Heart left ventricle (tissue), 16 donors: ENCODE measurements at regions not wholly inside any gene's neighbourhood (a gene's known extent, or its start where the extent isn't known, plus 50 kb on each side); places are given as distances from the start of the nearest gene placed in this dataset.

Experiments
- ATAC-seq, 4 donors: fragments of 200-7000 bp; cut with Tn5 transposase; one replicate each; pipeline ENCODE4 v1.9.1; 2020 to 2022; ENCODE audit warnings: moderate library complexity in 4 of 4, mild to moderate bottlenecking in 3 of 4, moderate number of reproducible peaks in 1 of 4
- DNase-seq, 5 donors: peaks; one replicate each; pipeline ENCODE4 v3.0.0-alpha.2; 2020
- H3K27ac ChIP-seq, 12 donors: fragments of 200-600 bp; sonication (generic) in 4 of 12; one replicate each; pipeline versions ENCODE4 v1.5.0 to v1.8.0; 2016 to 2022; ENCODE audit warnings: mild to moderate bottlenecking in 2 of 12
- H3K27me3 ChIP-seq, 9 donors: fragments of 200-600 bp; sonication (generic) in 2 of 9; one replicate each; pipeline versions ENCODE4 v1.5.1 to v1.8.0; 2016 to 2022; ENCODE audit warnings: mild to moderate bottlenecking in 3 of 9
- H3K36me3 ChIP-seq, 9 donors: fragments of 200-600 bp; sonication (generic) in 2 of 9; one replicate each; pipeline versions ENCODE4 v1.5.0 to v1.8.0; 2018 to 2022; ENCODE audit warnings: mild to moderate bottlenecking in 2 of 9
- H3K4me1 ChIP-seq, 12 donors: fragments of 200-600 bp; sonication (generic) in 4 of 12; one replicate each; pipeline versions ENCODE4 v1.5.0 to v1.8.0; 2016 to 2022; ENCODE audit warnings: mild to moderate bottlenecking in 3 of 12
- H3K4me3 ChIP-seq, 12 donors: fragments of 200-600 bp; sonication (generic) in 4 of 12; one replicate each; pipeline versions ENCODE4 v1.5.0 to v1.8.0; 2017 to 2022; ENCODE audit warnings: mild to moderate bottlenecking in 9 of 12, moderate library complexity in 4 of 12
- H3K9me3 ChIP-seq, 12 donors: fragments of 200-600 bp; sonication (generic) in 4 of 12; one replicate each; pipeline versions ENCODE4 v1.5.0 to v1.8.0; 2016 to 2022; ENCODE audit warnings: mild to moderate bottlenecking in 1 of 12
- CTCF ChIP-seq, 12 donors: fragments of 200-600 bp; sonication (generic) in 4 of 12; IDR thresholded peaks; one replicate each; pipeline versions ENCODE4 v1.5.0 to v1.8.0; 2018 to 2022; ENCODE audit warnings: antibody characterized with exemption in 12 of 12, mild to moderate bottlenecking in 5 of 12
- POLR2A ChIP-seq, 2 donors: fragments of 450-650 bp; IDR thresholded peaks; one replicate each; pipeline ENCODE4 v1.6.1; 2017; ENCODE audit warnings: antibody characterized with exemption in 2 of 2, mild to moderate bottlenecking in 2 of 2, moderate library complexity in 2 of 2
- WGBS, 4 donors: extraction: QIAGEN DNeasy Blood & Tissue Kit in 2 of 4; methylation state at CpG; one replicate each; pipeline versions ENCODE4 v1.1.5 to v1.1.7; 2013 to 2018; 5-methylcytosine and 5-hydroxymethylcytosine counted together
- intact Hi-C, 10 donors: fragments of 100-400 bp; cut with DNase I; formaldehyde crosslinking; loops; one replicate each; pipeline versions ENCODE4 v1.11.1 to v1.14.2; 2022
- donor health status: ischemic (EF 13 %, LVEDD 7.1; RV severe dilation, severe dysfunction).
- donor health status: healthy with polysubstance abuse.
- donor health status: DM: no; HTN: yes; CAD: no.
- donor health status: DM: no; HTN: no; CAD: no.
- donor health status: ischemic (EF 25% LVEDD 6.9; RV normal size, moderate dysfunction).
- donor health status: ischemic (EF 25% LVEDD 5.7; RV mildly dilated, moderate dysfunction).
- donor health status: healthy.
- donor health status: DM: yes; HTN: yes; CAD: no.
- donor health status: ischemic (EF 35%, LVEDD 5.7; RV mildly dilated, moderate dysfunction).
- donor health status: nonischemic (EF 11% LVEDD 7.7; RV severe dilation, severe dysfunction).
- donor health status: DM: yes; HTN: yes; CAD: no.
- donor health status: PGD.
- donor health status: ischemic (EF 29% LVEDD 5.4; RV normal size, mild dysfunction).
- donor health status: nonischemic (EF 23%, LVEDD 6.1; RV moderate dilation, normal function).

- peaks cover 0 to 12% (median 0%) of the 10 kb centered on the region in 12 donors for H3K9me3 ChIP-seq
- ATAC-seq (no peak), DNase-seq (no peak)
- H3K36me3 ChIP-seq: no peaks in the 10 kb centered on the region
- intact Hi-C loops: no loop called here
- TF ChIP-seq POLR2A (IDR thresholded peaks at IDR 0.05): no peak
- TF ChIP-seq CTCF (IDR thresholded peaks at IDR 0.05): no peak
- H3K4me1 ChIP-seq: peaks cover 0 to 26% (median 5%) of the 10 kb centered on the region in 12 donors
- WGBS, 4 donors: 77 to 83% (median 78%) methylated on average over 5 of the region's 5 CpGs
- peak overlapping the region in 5 of 12 donors; percentile 13 to 40 (median 35) for H3K27ac ChIP-seq
- H3K4me3 ChIP-seq: no peak overlapping the region
- no peaks in the 10 kb centered on the region for H3K27me3 ChIP-seq
These were observed 565.4 kb upstream of the NRP1 start for GRCh38 chr10:33899578-33900531.

GRCh38 chr10:33897291-33897752 lies 562.9 kb upstream of the NRP1 start:
- WGBS, 4 donors: 66 to 77% (median 70%) methylated on average over 6 of the region's 6 CpGs
- intact Hi-C loops: no loop called here
- peak in 1 of 4 donors; percentile 28 for ATAC-seq
- Histone ChIP-seq H3K9me3 (peaks cover 0 to 12% (median 0%) of the 10 kb centered on the region in 12 donors), H3K4me1 (peaks cover 0 to 30% (median 7%) of the 10 kb centered on the region in 12 donors), H3K27ac (no peak overlapping the region), H3K27me3 (no peaks in the 10 kb centered on the region), H3K36me3 (no peaks in the 10 kb centered on the region), H3K4me3 (no peak overlapping the region)
- DNase-seq: no peak
- no peak for TF ChIP-seq POLR2A (IDR thresholded peaks at IDR 0.05)
- no peak for TF ChIP-seq CTCF (IDR thresholded peaks at IDR 0.05)

- peak; percentile 41 to 76 (median 56) for ATAC-seq
- intact Hi-C loops: no loop called here
- DNase-seq: no peak
- no peak for TF ChIP-seq CTCF (IDR thresholded peaks at IDR 0.05)
- TF ChIP-seq POLR2A (IDR thresholded peaks at IDR 0.05): no peak
- Histone ChIP-seq H3K9me3 (peaks cover 0 to under 1% (median 0%) of the 10 kb centered on the region in 12 donors), H3K36me3 (no peaks in the 10 kb centered on the region), H3K4me1 (peaks cover 0 to 7% (median 0%) of the 10 kb centered on the region in 12 donors), H3K27me3 (no peaks in the 10 kb centered on the region), H3K4me3 (no peak overlapping the region), H3K27ac (peak overlapping the region in 4 of 12 donors; percentile 8 to 34 (median 20))
These were observed 559.0 kb upstream of the NRP1 start for GRCh38 chr10:33893506-33893905.

- WGBS, 4 donors: 86 to 90% (median 87%) methylated on average over 2 of the region's 2 CpGs
- Histone ChIP-seq H3K27me3 (no peaks in the 10 kb centered on the region), H3K27ac (no peak overlapping the region), H3K36me3 (no peaks in the 10 kb centered on the region), H3K4me3 (no peak overlapping the region), H3K4me1 (peaks cover 0 to 7% (median 0%) of the 10 kb centered on the region in 12 donors), H3K9me3 (no peaks in the 10 kb centered on the region)
- TF ChIP-seq POLR2A (IDR thresholded peaks at IDR 0.05) (no peak), CTCF (IDR thresholded peaks at IDR 0.05) (no peak)
- ATAC-seq: no peak
- DNase-seq: no peak
- intact Hi-C loops: loop anchor here in 1 of 10 donors (10.0 kb wide), 2 partner anchors 175 to 555 kb away; partner anchors contain the start of gene NRP1
These were observed 554.9 kb upstream of the NRP1 start for GRCh38 chr10:33889371-33889770.
